ENCODE measurements at regions not wholly inside any gene's neighbourhood (a gene's known extent, or its start where the extent isn't known, plus 50 kb on each side); places are given as distances from the start of the nearest gene placed in this dataset.

DNA sequence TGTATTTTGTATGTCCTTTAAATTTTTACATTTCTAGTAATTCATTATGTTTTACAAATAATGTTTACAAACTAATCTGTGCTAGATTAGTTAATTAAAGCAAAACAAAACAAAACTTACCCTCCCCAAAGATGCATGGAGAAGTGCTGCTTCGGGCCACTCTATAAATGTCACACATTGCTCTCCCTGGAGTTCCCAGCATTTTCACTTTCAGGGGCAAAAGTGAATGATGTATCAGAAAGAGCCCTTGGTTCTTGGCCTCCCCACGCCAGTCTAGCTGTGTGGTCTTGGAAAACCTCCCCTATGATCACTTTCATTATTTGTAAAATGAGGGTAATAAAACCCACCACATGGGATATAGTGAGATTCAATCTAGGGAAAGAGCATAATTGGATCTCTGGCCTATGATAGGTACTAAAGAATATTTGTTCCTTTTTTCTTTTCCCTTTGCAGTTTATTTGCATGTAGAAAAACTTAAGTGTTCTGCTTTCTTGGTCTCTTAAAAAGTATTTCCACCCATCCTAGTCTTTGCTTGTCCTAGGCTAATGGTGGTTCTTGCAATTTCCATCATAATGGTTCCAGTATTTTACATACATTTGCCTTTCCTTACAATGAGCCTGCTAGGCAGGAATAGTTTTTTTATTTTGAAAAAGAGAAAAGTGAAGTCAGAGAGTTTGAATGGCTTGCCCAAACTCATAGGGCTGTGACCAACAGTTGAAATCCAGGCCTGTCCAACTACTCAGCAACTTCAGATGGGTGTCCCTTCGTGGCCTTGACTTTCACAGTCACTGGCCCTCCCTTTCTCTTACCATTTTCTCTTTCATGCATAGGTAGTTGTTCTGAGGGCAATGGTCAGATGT, 184.5 kb upstream of the KLF4 start:
- TF ChIP-seq, protein P1, sequence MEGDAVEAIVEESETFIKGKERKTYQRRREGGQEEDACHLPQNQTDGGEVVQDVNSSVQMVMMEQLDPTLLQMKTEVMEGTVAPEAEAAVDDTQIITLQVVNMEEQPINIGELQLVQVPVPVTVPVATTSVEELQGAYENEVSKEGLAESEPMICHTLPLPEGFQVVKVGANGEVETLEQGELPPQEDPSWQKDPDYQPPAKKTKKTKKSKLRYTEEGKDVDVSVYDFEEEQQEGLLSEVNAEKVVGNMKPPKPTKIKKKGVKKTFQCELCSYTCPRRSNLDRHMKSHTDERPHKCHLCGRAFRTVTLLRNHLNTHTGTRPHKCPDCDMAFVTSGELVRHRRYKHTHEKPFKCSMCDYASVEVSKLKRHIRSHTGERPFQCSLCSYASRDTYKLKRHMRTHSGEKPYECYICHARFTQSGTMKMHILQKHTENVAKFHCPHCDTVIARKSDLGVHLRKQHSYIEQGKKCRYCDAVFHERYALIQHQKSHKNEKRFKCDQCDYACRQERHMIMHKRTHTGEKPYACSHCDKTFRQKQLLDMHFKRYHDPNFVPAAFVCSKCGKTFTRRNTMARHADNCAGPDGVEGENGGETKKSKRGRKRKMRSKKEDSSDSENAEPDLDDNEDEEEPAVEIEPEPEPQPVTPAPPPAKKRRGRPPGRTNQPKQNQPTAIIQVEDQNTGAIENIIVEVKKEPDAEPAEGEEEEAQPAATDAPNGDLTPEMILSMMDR (IDR thresholded peaks at IDR 0.05): no peak
- no peak for TF ChIP-seq POLR2AphosphoS5 (IDR thresholded peaks at IDR 0.05; ENCODE audit: insufficient read depth in 1 of 2, low read depth in 1 of 2)

All from vagina (tissue), 2 donors.